Epithelial cell of esophagus (primary cell): ENCODE measurements at regions not wholly inside any gene's neighbourhood (a gene's known extent, or its start where the extent isn't known, plus 50 kb on each side); places are given as distances from the start of the nearest gene placed in this dataset.

Source experiments
- DNase-seq: peaks from one replicate; pipeline ENCODE4 v3.0.0; 2010; ENCODE audit warnings: low read depth
- H3K4me3 ChIP-seq: 2 replicates; pipeline ENCODE4 v1.5.1; 2011; ENCODE audit warnings: mild to moderate bottlenecking, low read length, control low read depth
- TF ChIP-seq, protein P1 (sequence below): IDR thresholded peaks from 2 replicates; pipeline ENCODE4 v1.5.1; 2011; ENCODE audit warnings: low read depth, mild to moderate bottlenecking, low read length, control low read depth, inconsistent platforms; ENCODE audit not compliant: insufficient read depth; ENCODE audit errors: missing control alignments

DNA sequence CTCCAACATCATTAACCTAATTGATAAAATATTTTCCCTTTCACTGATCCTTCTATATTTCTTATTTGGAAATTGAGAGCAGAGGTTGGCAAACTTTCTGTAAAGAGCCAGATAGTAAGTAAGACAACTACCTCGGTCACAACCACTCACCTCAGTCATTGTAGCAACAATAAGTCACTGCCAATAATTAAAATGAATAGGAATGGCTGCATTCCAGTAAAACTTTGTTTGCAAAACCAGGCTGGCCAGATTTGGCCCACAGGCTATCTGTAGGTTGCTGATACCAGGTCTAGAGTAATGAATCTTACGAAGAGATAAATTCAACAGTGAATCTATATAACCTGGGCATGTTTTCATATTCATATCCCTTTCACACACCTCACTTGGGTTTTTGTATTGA, 316.2 kb upstream of the TBC1D5 start:
- TF ChIP-seq, protein P1, sequence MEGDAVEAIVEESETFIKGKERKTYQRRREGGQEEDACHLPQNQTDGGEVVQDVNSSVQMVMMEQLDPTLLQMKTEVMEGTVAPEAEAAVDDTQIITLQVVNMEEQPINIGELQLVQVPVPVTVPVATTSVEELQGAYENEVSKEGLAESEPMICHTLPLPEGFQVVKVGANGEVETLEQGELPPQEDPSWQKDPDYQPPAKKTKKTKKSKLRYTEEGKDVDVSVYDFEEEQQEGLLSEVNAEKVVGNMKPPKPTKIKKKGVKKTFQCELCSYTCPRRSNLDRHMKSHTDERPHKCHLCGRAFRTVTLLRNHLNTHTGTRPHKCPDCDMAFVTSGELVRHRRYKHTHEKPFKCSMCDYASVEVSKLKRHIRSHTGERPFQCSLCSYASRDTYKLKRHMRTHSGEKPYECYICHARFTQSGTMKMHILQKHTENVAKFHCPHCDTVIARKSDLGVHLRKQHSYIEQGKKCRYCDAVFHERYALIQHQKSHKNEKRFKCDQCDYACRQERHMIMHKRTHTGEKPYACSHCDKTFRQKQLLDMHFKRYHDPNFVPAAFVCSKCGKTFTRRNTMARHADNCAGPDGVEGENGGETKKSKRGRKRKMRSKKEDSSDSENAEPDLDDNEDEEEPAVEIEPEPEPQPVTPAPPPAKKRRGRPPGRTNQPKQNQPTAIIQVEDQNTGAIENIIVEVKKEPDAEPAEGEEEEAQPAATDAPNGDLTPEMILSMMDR = no peak
- no peak overlapping the region for H3K4me3 ChIP-seq
- DNase-seq = no peak

DNA sequence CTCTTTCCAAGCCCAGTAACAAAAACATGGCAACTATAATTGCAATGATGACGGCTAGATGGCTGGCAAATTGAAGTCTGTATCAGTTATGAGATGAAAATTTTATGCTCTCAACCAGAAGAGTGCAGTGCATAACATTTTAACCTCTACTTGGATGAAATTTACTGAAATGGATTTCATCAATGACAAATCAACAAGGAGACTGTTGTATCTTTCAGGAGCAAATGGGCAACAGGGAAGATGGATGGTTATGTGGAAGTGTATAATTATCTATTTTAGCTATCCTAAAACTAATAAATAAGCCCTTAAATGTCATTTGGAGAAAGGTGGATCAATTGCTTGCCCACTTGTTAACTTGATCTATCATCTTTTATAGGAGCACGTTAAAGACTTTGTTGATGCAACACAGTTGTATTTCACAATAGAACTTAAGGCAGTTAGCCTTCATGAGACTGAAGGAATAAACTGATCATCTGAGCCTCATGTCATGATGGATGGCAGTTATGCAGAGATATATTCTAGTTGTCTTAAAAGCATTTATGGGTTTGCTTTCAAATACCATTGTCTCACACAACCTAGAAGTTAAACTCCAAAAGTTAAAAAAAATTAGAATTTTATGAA, 315.1 kb upstream of the TBC1D5 start:
- DNase-seq = no peak
- TF ChIP-seq, protein P1 = no peak
- no peak overlapping the region for H3K4me3 ChIP-seq

DNA sequence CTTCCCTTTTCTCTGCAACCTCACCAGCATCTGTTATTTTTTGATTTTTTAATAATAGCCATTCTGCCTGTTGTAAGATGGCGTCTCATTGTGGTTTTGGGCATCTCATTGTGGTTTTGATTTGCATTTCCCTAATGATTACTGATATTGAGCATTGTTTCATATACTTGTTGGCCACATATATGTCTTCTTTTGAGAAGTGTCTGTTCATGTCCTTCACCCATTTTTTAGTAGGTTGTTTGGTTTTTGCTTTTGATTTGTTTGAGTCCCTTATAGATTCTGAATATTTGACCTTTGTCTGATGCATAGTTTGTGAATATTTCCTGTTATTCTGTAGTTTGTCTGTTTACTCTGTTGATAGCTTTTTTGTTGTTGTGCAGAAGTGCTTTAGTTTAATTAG, 312.2 kb upstream of the TBC1D5 start:
- DNase-seq = no peak
- TF ChIP-seq, protein P1 = no peak
- no peak overlapping the region for H3K4me3 ChIP-seq

DNA sequence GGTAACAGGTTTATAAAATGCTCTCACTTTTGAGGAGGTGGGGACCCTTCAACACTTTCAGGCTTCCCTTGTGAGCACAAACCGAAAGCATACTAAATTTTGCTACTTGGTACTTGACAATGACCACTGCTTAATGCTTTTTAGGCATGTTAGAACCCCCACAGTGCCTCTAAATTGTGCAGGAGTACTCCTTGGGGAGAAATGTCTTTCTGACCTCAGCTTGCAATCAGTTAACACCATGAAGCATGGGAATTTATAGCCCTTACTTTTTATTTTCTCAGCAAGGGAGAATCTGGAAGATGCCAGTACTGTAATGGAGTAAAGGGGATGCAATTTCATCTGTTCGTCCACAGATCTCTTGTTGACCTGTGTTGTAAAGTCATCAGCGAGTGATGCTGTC, 308.9 kb upstream of the TBC1D5 start:
- no peak for DNase-seq
- H3K4me3 ChIP-seq = no peak overlapping the region
- TF ChIP-seq, protein P1 = no peak

DNA sequence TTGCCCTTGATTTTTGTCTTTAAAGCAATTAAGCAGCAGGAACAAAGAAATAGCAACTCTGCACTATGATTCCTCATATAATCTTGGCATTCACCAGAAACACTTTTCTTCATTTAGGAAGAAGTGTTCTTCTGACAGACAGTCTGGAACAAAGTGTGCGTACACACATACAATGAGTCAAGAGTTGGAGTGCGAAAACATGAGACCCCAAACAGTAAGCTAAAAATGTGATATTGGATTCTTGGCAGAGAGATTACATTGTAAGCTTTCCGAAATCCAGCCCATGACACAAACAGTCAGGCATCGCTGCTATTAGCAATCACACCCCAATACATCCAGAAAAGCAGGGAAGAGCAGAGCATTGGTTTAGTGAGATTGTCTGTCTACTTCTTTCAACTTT, 306.7 kb upstream of the TBC1D5 start:
- DNase-seq = no peak
- H3K4me3 ChIP-seq = no peak overlapping the region
- TF ChIP-seq, protein P1 = no peak

DNA sequence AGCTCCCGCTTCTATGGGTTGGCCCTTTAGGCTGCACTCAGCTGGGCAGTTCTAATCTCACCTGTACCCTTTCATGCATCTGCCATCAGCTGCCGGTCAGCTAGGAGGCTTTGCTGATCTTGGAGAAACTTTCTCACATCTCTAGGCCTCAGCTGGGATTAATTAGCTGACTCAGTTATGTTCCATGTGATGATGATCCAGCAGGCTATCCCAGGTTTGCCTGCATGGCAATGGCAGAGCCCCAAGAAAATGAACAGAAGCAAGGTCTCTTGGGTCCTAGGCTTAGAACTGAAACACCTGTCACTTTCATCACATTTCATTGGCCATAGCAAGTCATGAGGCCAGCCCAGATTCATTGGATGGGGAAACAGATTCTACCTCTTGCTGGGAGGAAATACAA, 304.6 kb upstream of the TBC1D5 start:
- TF ChIP-seq, protein P1 = no peak
- DNase-seq = no peak

More for the DNA sequence above, 304.6 kb upstream of the TBC1D5 start:
- no peak overlapping the region for H3K4me3 ChIP-seq
